GM13977 (cell line): ENCODE measurements at regions not wholly inside any gene's neighbourhood (a gene's known extent, or its start where the extent isn't known, plus 50 kb on each side); places are given as distances from the start of the nearest gene placed in this dataset.

Experiments
- DNase-seq: peaks from one replicate; pipeline ENCODE4 v3.0.0; 2012; ENCODE audit warnings: low spot score
- CTCF ChIP-seq: IDR thresholded peaks from 2 replicates; pipeline ENCODE4 v1.5.1; 2012; ENCODE audit warnings: mild to moderate bottlenecking, control low read depth; ENCODE audit not compliant: insufficient read depth; ENCODE audit errors: extremely low read depth, missing control alignments
- in situ Hi-C: fragments of 300-500 bp; cut with MboI; formaldehyde crosslinking; loops from one replicate; pipeline ENCODE4 v1.12.0; 2022; ENCODE audit warnings: low sequenced_read_pairs, low pct_unique_long_range_greater_than_20kb, mixed read lengths, inconsistent platforms; ENCODE audit not compliant: unreplicated experiment

DNA sequence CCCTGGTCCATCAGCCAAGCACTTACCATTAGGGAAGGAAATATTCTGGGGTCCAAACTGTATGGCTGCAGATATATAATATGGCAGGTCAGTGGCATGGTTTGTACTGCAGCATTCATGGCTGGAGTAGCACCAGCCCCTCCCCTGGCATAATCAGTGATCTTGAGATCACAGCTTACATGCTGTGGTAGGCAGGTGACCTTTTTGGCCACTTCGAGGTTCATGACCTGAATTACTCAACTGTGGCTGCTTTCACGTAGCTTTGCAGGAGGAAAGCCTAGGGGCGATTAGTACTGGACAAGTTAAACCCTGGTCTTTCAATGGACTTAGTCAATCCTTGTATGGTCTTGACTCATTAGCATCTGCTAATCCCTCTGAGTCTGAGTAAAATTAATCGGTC lies 169.8 kb downstream of the SPRY2 start:
- in situ Hi-C loops, result no loop called here
- DNase-seq, result no peak
- TF ChIP-seq CTCF, result no peak

DNA sequence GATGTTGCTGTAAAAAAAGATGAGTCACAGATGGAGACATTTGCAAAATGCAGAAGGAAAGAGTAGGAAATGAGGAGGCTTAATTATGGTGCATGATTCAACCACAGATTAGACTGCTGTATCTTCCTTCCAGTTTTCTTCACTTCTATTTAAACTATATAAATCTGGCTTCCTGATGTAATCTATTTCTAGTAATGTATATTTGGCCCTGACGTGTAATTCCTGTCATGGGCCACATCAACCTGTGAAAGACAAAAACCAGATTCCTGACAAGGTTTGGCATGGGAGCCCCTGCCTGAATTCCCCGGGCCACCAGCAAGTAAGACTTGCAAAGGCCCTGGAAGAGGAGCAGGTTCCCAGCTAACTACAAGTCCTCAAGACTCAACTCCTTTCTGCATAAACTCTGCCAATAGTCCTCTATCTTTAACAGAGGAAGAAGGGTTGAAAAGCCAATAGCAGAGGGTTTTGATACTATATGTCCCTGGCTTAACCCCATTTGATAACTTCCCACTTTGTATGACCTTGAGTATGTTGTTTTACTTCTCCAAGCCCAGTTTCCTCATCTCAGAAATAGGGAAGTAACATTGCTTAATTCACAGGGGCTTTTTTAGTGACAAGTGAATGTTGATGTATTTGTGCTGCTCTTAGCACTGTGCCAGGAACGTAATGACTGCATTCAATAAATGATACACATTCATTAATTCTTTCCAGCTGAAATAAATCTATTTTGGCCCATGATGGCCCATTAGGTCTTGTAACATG lies 172.7 kb downstream of the SPRY2 start:
- in situ Hi-C loops, result no loop called here
- no peak for TF ChIP-seq CTCF
- DNase-seq, result no peak

DNA sequence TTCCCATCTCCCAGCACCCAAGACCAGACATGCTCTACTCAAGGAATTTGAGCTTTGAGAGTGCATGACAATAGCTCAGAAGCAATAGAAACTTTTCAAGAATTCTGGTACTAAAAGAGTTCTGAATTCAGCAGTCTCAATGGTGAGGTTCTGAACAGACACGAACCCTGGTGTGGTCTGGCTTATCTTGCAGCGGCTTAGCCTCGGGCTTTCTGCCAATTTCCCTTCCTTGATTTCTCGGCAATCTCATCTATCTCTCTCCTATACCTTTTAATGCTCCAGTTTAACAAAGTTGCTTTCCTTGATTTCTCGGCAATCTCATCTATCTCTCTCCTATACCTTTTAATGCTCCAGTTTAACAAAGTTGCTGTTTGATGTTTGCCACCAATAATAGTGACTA lies 174.6 kb downstream of the SPRY2 start:
- TF ChIP-seq CTCF, result no peak
- in situ Hi-C loops, result no loop called here
- DNase-seq, result no peak

GRCh38 chr13:80164462-80164861 lies 176.5 kb downstream of the SPRY2 start:
- no peak for TF ChIP-seq CTCF
- in situ Hi-C loops, result no loop called here
- no peak for DNase-seq

- no peak for DNase-seq
- no peak for TF ChIP-seq CTCF
- in situ Hi-C loops, result no loop called here
Measured at GRCh38 chr13:80161896-80162295, 179.0 kb downstream of the SPRY2 start.

DNA sequence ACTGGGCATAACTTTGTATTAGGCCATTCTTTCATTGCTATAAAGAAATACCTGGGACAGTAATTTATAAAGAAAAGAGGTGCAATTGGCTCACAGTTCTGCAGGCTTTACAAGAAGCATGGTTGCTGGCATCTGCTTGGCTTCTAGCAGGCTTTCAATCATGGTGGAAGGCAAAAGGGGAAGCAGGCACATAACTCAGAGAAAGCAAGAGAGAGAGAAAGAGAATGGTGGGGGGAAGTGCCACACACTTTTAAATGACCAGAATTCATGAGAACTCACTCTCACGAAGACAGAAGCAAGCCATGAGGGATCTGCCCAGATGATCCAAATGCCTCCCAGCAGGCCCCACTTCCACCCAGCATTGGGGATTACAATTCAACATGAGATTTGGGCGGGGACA lies 179.7 kb downstream of the SPRY2 start:
- no peak for TF ChIP-seq CTCF
- no peak for DNase-seq
- in situ Hi-C loops, result no loop called here

- in situ Hi-C loops, result no loop called here
- no peak for TF ChIP-seq CTCF
- no peak for DNase-seq
Measured at GRCh38 chr13:80160110-80160509, 180.8 kb downstream of the SPRY2 start.
